ENCODE measurements at regions not wholly inside any gene's neighbourhood (a gene's known extent, or its start where the extent isn't known, plus 50 kb on each side); places are given as distances from the start of the nearest gene placed in this dataset.

DNA sequence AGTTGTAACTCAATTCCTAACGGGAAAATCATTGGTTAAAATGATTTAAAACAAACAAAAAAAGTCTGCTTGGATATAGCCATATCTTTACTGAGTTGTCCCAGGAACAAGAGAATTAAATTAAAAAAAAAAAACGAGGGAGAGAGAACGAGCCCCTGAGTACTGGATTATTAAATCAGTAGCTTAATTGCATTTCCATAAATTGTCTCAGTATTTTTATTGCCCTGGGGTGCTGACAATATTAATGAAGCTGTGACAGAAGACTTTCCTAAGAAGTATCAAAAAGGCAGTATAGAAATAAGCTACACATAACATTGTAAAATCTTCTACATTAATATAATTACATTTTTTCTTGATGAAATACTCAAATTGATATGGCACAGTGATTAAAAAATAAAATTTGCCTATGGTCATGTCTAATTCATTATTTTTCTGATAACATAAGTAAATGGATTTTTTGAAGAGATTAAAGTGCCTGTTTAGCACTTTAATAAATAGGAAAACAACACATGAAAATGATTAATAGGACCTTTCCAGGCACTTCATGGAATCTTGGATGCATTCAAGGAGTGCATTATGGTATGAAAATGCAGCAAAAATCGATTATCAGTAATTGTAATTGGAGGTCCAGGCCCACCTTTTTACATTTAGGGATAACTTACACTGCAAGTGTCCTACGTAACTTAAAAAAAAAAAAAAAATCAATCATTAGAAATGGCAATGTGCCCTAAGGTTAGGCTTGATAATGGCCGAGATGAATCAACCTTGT, 2233.4 kb downstream of the ARAP2 start:
- Histone ChIP-seq H3K23ac (ENCODE audit: insufficient read length, low read depth, low read length) (no peak overlapping the region), H3K23me2 (ENCODE audit: insufficient read length, low read depth, low read length, poor library complexity, severe bottlenecking) (no peaks in the 10 kb centered on the region), H2BK120ac (ENCODE audit: low read depth, low read length, poor library complexity, severe bottlenecking) (no peak overlapping the region), H2BK12ac (ENCODE audit: insufficient read length, low read depth, low read length) (no peak overlapping the region), H4K8ac (replicated peaks; ENCODE audit: insufficient read length, low read depth, low read length) (no peak overlapping the region), H2BK20ac (ENCODE audit: low read depth, low read length, poor library complexity, severe bottlenecking) (no peak overlapping the region), H4K91ac (ENCODE audit: insufficient read length, low read depth, low read length) (no peak overlapping the region), H3K56ac (ENCODE audit: insufficient read length, low read depth, low read length) (no peak overlapping the region), H2AFZ (ENCODE audit: low read length) (no peak overlapping the region), H3T11ph (ENCODE audit: low read length) (no peak overlapping the region), H4K5ac (ENCODE audit: insufficient read length, low read depth, low read length) (no peak overlapping the region), H3K4ac (ENCODE audit: low read depth, low read length) (no peak overlapping the region), H3K18ac (ENCODE audit: insufficient read length, low read depth, low read length) (no peak overlapping the region), H3K4me2 (ENCODE audit: insufficient read depth, insufficient read length, low read length) (no peak overlapping the region), H3K79me1 (ENCODE audit: insufficient read depth, low read depth, low read length, poor library complexity, severe bottlenecking) (no peaks in the 10 kb centered on the region), H3K27me3 (ENCODE audit: insufficient read depth, low read length) (no peaks in the 10 kb centered on the region), H3K9ac (ENCODE audit: extremely low read depth, insufficient read length, low read length) (no peak overlapping the region), H3K9me3 (ENCODE audit: control insufficient read depth, low read depth, low read length) (no peaks in the 10 kb centered on the region), H3K14ac (ENCODE audit: insufficient read depth, low read length) (no peak overlapping the region), H2BK15ac (ENCODE audit: low read depth, low read length) (no peak overlapping the region), H3K4me1 (ENCODE audit: insufficient read depth, low read length) (no peaks in the 10 kb centered on the region), H4K20me1 (ENCODE audit: control insufficient read depth, insufficient read depth, insufficient read length) (no peaks in the 10 kb centered on the region), H2BK5ac (ENCODE audit: insufficient read length, low read length) (no peak overlapping the region), H3K27ac (ENCODE audit: insufficient read length, low read depth, low read length) (no peak overlapping the region), H3K79me2 (ENCODE audit: insufficient read depth, low read length) (no peaks in the 10 kb centered on the region), H2AK5ac (ENCODE audit: insufficient read length, low read length) (no peak overlapping the region)
- Mint-ChIP-seq H3K36me3 (ENCODE audit: insufficient read depth in 1 of 3, low read depth in 3 of 3) (no peaks in the 10 kb centered on the region), H3K4me1 (no peaks in the 10 kb centered on the region), H3K27me3 (ENCODE audit: low read depth) (no peaks in the 10 kb centered on the region), H3K9me3 (no peaks in the 10 kb centered on the region), H3K4me3 (no peak overlapping the region), H3K27ac (no peak overlapping the region)
- no peak for TF ChIP-seq CTCF (conservative IDR thresholded peaks at IDR 0.05)
- no CpG with 5 or more reads among the region's 6 CpGs for WGBS (ENCODE audit: extremely low coverage, insufficient read length, low lambda C conversion rate)
- no peak for DNase-seq

All from H9 (cell line).